Sigmoid colon (tissue), 3 donors: ENCODE measurements at regions not wholly inside any gene's neighbourhood (a gene's known extent, or its start where the extent isn't known, plus 50 kb on each side); places are given as distances from the start of the nearest gene placed in this dataset.
"Not testable (repeated sequence)": the region's sequence is repeated elsewhere in the genome, so short reads cannot be mapped to it uniquely, and the experiment has no call there.

Experiments used
- CTCF ChIP-seq, 4 experiments: fragments of 450-650 bp in 3 of 4; fragments of 200-600 bp in 1 of 4; IDR thresholded peaks; one replicate each; pipeline ENCODE4 v1.5.1; 2016 to 2019; ENCODE audit warnings: antibody characterized with exemption in 4 of 4, mild to moderate bottlenecking in 3 of 4, moderate library complexity in 2 of 4
- POLR2A ChIP-seq, 2 donors: fragments of 450-650 bp; IDR thresholded peaks; one replicate each; pipeline ENCODE4 v1.6.1; 2016; ENCODE audit warnings: antibody characterized with exemption in 2 of 2, mild to moderate bottlenecking in 2 of 2, moderate library complexity in 2 of 2

- not testable (repeated sequence) for TF ChIP-seq POLR2A, CTCF (IDR thresholded peaks at IDR 0.05)
These were observed 1419.2 kb upstream of the PCDH10 start for GRCh38 chr4:131729716-131730398.
